ENCODE measurements at regions not wholly inside any gene's neighbourhood (a gene's known extent, or its start where the extent isn't known, plus 50 kb on each side); places are given as distances from the start of the nearest gene placed in this dataset.

- peak; percentile 42 for DNase-seq
- 95% methylated on average over 23 of the region's 23 CpGs for WGBS, 2 donors
- Histone ChIP-seq H3K36me3 (no peaks in the 10 kb centered on the region), H3K27ac (no peak overlapping the region), H3K4me3 (no peak overlapping the region), H3K4me1 (no peaks in the 10 kb centered on the region), H3K9me3 (no peaks in the 10 kb centered on the region), H3K27me3 (peaks cover 0 to 27% (median 0%) of the 10 kb centered on the region in 3 donors)
- intact Hi-C loops (cut with DNase I) = no loop called here
- TF ChIP-seq CTCF (IDR thresholded peaks at IDR 0.05) = no peak
- TF ChIP-seq POLR2A (IDR thresholded peaks at IDR 0.05) = no peak
- TF ChIP-seq EP300 (IDR thresholded peaks at IDR 0.05) = no peak
- no peak for TF ChIP-seq POLR2AphosphoS5 (IDR thresholded peaks at IDR 0.05)
Measured at GRCh38 chr4:8746523-8747466, 124.8 kb downstream of the HMX1 start.

GRCh38 chr4:8745826-8746225, 125.8 kb downstream of the HMX1 start:
- Histone ChIP-seq H3K27me3 (peaks cover 0 to 27% (median 0%) of the 10 kb centered on the region in 3 donors), H3K4me1 (no peaks in the 10 kb centered on the region), H3K27ac (no peak overlapping the region), H3K9me3 (no peaks in the 10 kb centered on the region), H3K4me3 (no peak overlapping the region), H3K36me3 (no peaks in the 10 kb centered on the region)
- intact Hi-C loops (cut with DNase I) = no loop called here
- WGBS, 2 donors = 73% methylated on average over 14 of the region's 14 CpGs
- no peak for TF ChIP-seq CTCF (IDR thresholded peaks at IDR 0.05)
- no peak for TF ChIP-seq POLR2AphosphoS5 (IDR thresholded peaks at IDR 0.05)
- DNase-seq = peak; percentile 26

- Histone ChIP-seq H3K27ac (no peak overlapping the region), H3K27me3 (peaks cover 0 to 27% (median 0%) of the 10 kb centered on the region in 3 donors), H3K4me1 (no peaks in the 10 kb centered on the region), H3K4me3 (no peak overlapping the region), H3K36me3 (no peaks in the 10 kb centered on the region), H3K9me3 (no peaks in the 10 kb centered on the region)
- no peak for TF ChIP-seq CTCF (IDR thresholded peaks at IDR 0.05)
- no peak for TF ChIP-seq EP300 (IDR thresholded peaks at IDR 0.05)
- TF ChIP-seq POLR2AphosphoS5 (IDR thresholded peaks at IDR 0.05) = no peak
- no peak for TF ChIP-seq POLR2A (IDR thresholded peaks at IDR 0.05)
- DNase-seq = peak; percentile 45
- WGBS, 2 donors = 77 to 83% methylated on average over 28 of the region's 28 CpGs
- intact Hi-C loops (cut with DNase I) = no loop called here
Measured at GRCh38 chr4:8745005-8745790, 126.4 kb downstream of the HMX1 start.

GRCh38 chr4:8744083-8744805, 127.4 kb downstream of the HMX1 start:
- Histone ChIP-seq H3K27me3 (peaks cover 0 to 27% (median 0%) of the 10 kb centered on the region in 3 donors), H3K4me3 (no peak overlapping the region), H3K9me3 (no peaks in the 10 kb centered on the region), H3K27ac (no peak overlapping the region), H3K36me3 (no peaks in the 10 kb centered on the region), H3K4me1 (no peaks in the 10 kb centered on the region)
- TF ChIP-seq POLR2A (IDR thresholded peaks at IDR 0.05) (no peak), EP300 (IDR thresholded peaks at IDR 0.05) (no peak), POLR2AphosphoS5 (IDR thresholded peaks at IDR 0.05) (no peak), CTCF (IDR thresholded peaks at IDR 0.05) (no peak)
- WGBS, 2 donors = 80 to 83% methylated on average over 18 of the region's 18 CpGs
- DNase-seq = peak; percentile 56
- intact Hi-C loops (cut with DNase I) = no loop called here
